GM12878 (cell line): ENCODE measurements at regions not wholly inside any gene's neighbourhood (a gene's known extent, or its start where the extent isn't known, plus 50 kb on each side); places are given as distances from the start of the nearest gene placed in this dataset.

Source experiments
- ATAC-seq: fragments of 200-7000 bp; cut with Tn5 transposase; 3 replicates; pipeline ENCODE4 v1.9.1; 2020; ENCODE audit warnings: mild to moderate bottlenecking, moderate library complexity
- BruUV-seq: library from RNA; stranded (reverse); fragments of 400-500 nt; replicated peaks from 2 replicates; lab custom pipeline; 2021; lab: Mats Ljungman, UMichigan
- CTCF ChIA-PET: fragments of 300-600 bp; sonication (Branson Sonifier 250); formaldehyde crosslinking; extraction: SDS; loops from one replicate; lab custom pipeline; 2021; ENCODE audit warnings: inconsistent platforms; lab: Yijun Ruan, JAX
- POLR2A ChIA-PET: fragments of 350-600 bp; formaldehyde crosslinking; extraction: SDS; loops from one replicate; lab custom pipeline; 2021; ENCODE audit warnings: inconsistent platforms; lab: Charles Lee
- RAD21 ChIA-PET: fragments of 300-600 bp; sonication (Branson Sonifier 250); formaldehyde crosslinking; loops from one replicate; lab custom pipeline; 2023; ENCODE audit warnings: antibody characterized with exemption; ENCODE audit not compliant: unreplicated experiment; lab: Charles Lee
- SMC1A ChIA-PET: fragments of 300-600 bp; sonication (Branson Sonifier 250); formaldehyde crosslinking; loops from one replicate; lab custom pipeline; 2023; ENCODE audit not compliant: unreplicated experiment, uncharacterized antibody; lab: Charles Lee
- DNase-seq: peaks from one replicate; pipeline ENCODE4 v3.0.0-alpha.2; 2011; ENCODE audit warnings: low read depth, low spot score
- FAIRE-seq: peaks from 3 replicates; lab custom pipeline; 2011; peaks lifted over from hg19 to GRCh38; lab: Jason Lieb, UNC
- H2AFZ ChIP-seq: 2 replicates; pipeline ENCODE4 v1.6.0; 2011; ENCODE audit warnings: low read depth, low read length, control low read depth; ENCODE audit not compliant: control insufficient read depth
- H3K27ac ChIP-seq: 2 replicates; pipeline ENCODE4 v1.5.1; 2011; ENCODE audit warnings: control low read depth; ENCODE audit not compliant: control insufficient read depth, insufficient read depth
- H3K27me3 ChIP-seq, 2 experiments: replicated peaks in 1 of 2; 2 replicates each; pipeline versions ENCODE4 v1.6.0 to v1.6.1; 2011; ENCODE audit warnings: low read length in 1 of 2; ENCODE audit not compliant: control insufficient read depth in 2 of 2, insufficient read depth in 2 of 2
- H3K36me3 ChIP-seq, 2 experiments: 2 replicates each; pipeline ENCODE4 v1.5.1; 2011; ENCODE audit warnings: low read length in 1 of 2; ENCODE audit not compliant: control insufficient read depth in 2 of 2, insufficient read depth in 2 of 2
- H3K4me1 ChIP-seq: 2 replicates; pipeline ENCODE4 v1.6.1; 2011; ENCODE audit warnings: mild to moderate bottlenecking, low read length, moderate library complexity, mixed read lengths; ENCODE audit not compliant: control insufficient read depth, insufficient read depth
- H3K4me2 ChIP-seq: 2 replicates; pipeline ENCODE4 v1.6.0; 2011; ENCODE audit warnings: control low read depth; ENCODE audit not compliant: control insufficient read depth, insufficient read depth
- H3K4me3 ChIP-seq: fragments of 200-600 bp; sonication (generic); 2 replicates; pipeline ENCODE4 v1.5.1; 2016
- H3K79me2 ChIP-seq: 2 replicates; pipeline ENCODE4 v1.6.0; 2011; ENCODE audit warnings: low read length; ENCODE audit not compliant: control insufficient read depth, insufficient read depth
- H3K9ac ChIP-seq: 2 replicates; pipeline ENCODE4 v1.8.0; 2011; ENCODE audit warnings: low read length, control low read depth, mixed read lengths; ENCODE audit not compliant: control insufficient read depth, insufficient read depth
- H3K9me3 ChIP-seq: replicated peaks from 3 replicates; pipeline ENCODE4 v1.5.1; 2011; ENCODE audit warnings: mild to moderate bottlenecking, low read length; ENCODE audit not compliant: control insufficient read depth, insufficient read depth
- H4K20me1 ChIP-seq: 2 replicates; pipeline ENCODE4 v1.6.0; 2011; ENCODE audit not compliant: control insufficient read depth, insufficient read depth
- BCL11A ChIP-seq: IDR thresholded peaks from 2 replicates; pipeline ENCODE4 v1.6.1; 2011; ENCODE audit warnings: low read depth, low read length
- BMI1 ChIP-seq: fragments of 450-650 bp; IDR thresholded peaks from 2 replicates; pipeline ENCODE4 v1.6.1; 2016; ENCODE audit warnings: mild to moderate bottlenecking, moderate library complexity, borderline replicate concordance
- FOS ChIP-seq: IDR thresholded peaks from 3 replicates; pipeline ENCODE4 v1.6.1; 2011; ENCODE audit warnings: borderline replicate concordance; ENCODE audit not compliant: insufficient read length; ENCODE audit errors: extremely low read depth
- GATAD2B ChIP-seq: fragments of 450-650 bp; conservative IDR thresholded peaks from 2 replicates; pipeline ENCODE4 v1.6.1; 2017; ENCODE audit warnings: low read depth, mild to moderate bottlenecking, moderate library complexity
- SIX5 ChIP-seq: IDR thresholded peaks from 2 replicates; pipeline ENCODE4 v1.6.1; 2011; ENCODE audit warnings: mild to moderate bottlenecking, low read depth, low read length, moderate library complexity; ENCODE audit not compliant: severe bottlenecking
- WGBS: methylation state at CpG from one replicate; pipeline ENCODE4 v1.1.6; 2016; ENCODE audit warnings: low lambda C conversion rate; ENCODE audit not compliant: insufficient replicate concordance, insufficient coverage; ENCODE audit errors: missing lambda C conversion rate; 5-methylcytosine and 5-hydroxymethylcytosine counted together
- in situ Hi-C: fragments of 300-500 bp; cut with MboI; formaldehyde crosslinking; loops from 9 replicates; pipeline ENCODE4 v1.14.3; 2018; ENCODE audit warnings: mixed read lengths
- intact Hi-C: fragments of 100-400 bp; cut with micrococcal nuclease; formaldehyde crosslinking; loops from one replicate; pipeline ENCODE4 v1.14.2; 2022; ENCODE audit not compliant: unreplicated experiment
- TF ChIP-seq, protein P1 (sequence below): IDR thresholded peaks from 2 replicates; pipeline ENCODE4 v1.6.1; 2011; ENCODE audit warnings: mild to moderate bottlenecking, low read depth, low read length, moderate library complexity; ENCODE audit not compliant: insufficient replicate concordance
- TF ChIP-seq, protein P2 (sequence below): IDR thresholded peaks from 2 replicates; pipeline ENCODE4 v1.6.1; 2011; ENCODE audit warnings: low read depth, mild to moderate bottlenecking, low read length, moderate library complexity, borderline replicate concordance; ENCODE audit errors: extremely low read depth
- TF ChIP-seq, protein P3 (sequence below): fragments of 450-650 bp; IDR thresholded peaks from 2 replicates; pipeline ENCODE4 v1.6.1; 2016; ENCODE audit warnings: mild to moderate bottlenecking, moderate library complexity, borderline replicate concordance

DNA sequence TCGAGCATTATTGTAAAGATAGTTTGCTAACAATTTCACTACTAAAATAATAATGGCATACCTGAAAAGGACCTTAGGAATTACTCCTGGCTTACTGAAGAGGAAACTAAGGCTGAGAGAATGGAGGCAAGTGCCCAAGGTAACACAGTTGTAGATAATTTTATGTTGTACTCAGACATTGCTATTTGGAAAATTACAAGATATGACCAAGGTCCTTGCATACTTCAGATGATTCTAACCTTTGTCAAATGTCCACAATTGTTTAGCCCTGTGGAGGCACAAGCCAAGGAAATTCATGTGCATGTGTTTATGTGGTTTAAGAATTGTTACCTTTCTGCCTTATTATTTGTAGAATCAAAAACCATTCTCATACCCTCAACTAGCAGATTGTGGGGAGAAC is 105.7 kb downstream of the TUSC7 start:
- Histone ChIP-seq H4K20me1 (no peaks in the 10 kb centered on the region), H3K4me3 (no peak overlapping the region), H3K27ac (no peak overlapping the region), H3K9ac (no peak overlapping the region), H3K27me3 (no peaks in the 10 kb centered on the region), H3K79me2 (no peaks in the 10 kb centered on the region), H2AFZ (no peak overlapping the region), H3K4me2 (no peak overlapping the region), H3K4me1 (no peaks in the 10 kb centered on the region), H3K36me3 (no peaks in the 10 kb centered on the region), H3K9me3 (no peaks in the 10 kb centered on the region)
- DNase-seq, result no peak
- CTCF ChIA-PET, result no interaction called here
- no peak for FAIRE-seq
- RAD21 ChIA-PET, result no interaction called here
- intact Hi-C loops, result no loop called here
- TF ChIP-seq BMI1 (no peak), FOS (no peak), SIX5 (no peak), GATAD2B (no peak), BCL11A (no peak)
- TF ChIP-seq, protein P1, sequence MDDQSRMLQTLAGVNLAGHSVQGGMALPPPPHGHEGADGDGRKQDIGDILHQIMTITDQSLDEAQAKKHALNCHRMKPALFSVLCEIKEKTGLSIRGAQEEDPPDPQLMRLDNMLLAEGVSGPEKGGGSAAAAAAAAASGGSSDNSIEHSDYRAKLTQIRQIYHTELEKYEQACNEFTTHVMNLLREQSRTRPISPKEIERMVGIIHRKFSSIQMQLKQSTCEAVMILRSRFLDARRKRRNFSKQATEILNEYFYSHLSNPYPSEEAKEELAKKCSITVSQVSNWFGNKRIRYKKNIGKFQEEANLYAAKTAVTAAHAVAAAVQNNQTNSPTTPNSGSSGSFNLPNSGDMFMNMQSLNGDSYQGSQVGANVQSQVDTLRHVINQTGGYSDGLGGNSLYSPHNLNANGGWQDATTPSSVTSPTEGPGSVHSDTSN, result no peak
- TF ChIP-seq, protein P2, sequence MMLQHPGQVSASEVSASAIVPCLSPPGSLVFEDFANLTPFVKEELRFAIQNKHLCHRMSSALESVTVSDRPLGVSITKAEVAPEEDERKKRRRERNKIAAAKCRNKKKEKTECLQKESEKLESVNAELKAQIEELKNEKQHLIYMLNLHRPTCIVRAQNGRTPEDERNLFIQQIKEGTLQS, result no peak
- TF ChIP-seq, protein P3, sequence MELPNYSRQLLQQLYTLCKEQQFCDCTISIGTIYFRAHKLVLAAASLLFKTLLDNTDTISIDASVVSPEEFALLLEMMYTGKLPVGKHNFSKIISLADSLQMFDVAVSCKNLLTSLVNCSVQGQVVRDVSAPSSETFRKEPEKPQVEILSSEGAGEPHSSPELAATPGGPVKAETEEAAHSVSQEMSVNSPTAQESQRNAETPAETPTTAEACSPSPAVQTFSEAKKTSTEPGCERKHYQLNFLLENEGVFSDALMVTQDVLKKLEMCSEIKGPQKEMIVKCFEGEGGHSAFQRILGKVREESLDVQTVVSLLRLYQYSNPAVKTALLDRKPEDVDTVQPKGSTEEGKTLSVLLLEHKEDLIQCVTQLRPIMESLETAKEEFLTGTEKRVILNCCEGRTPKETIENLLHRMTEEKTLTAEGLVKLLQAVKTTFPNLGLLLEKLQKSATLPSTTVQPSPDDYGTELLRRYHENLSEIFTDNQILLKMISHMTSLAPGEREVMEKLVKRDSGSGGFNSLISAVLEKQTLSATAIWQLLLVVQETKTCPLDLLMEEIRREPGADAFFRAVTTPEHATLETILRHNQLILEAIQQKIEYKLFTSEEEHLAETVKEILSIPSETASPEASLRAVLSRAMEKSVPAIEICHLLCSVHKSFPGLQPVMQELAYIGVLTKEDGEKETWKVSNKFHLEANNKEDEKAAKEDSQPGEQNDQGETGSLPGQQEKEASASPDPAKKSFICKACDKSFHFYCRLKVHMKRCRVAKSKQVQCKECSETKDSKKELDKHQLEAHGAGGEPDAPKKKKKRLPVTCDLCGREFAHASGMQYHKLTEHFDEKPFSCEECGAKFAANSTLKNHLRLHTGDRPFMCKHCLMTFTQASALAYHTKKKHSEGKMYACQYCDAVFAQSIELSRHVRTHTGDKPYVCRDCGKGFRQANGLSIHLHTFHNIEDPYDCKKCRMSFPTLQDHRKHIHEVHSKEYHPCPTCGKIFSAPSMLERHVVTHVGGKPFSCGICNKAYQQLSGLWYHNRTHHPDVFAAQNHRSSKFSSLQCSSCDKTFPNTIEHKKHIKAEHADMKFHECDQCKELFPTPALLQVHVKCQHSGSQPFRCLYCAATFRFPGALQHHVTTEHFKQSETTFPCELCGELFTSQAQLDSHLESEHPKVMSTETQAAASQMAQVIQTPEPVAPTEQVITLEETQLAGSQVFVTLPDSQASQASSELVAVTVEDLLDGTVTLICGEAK, result no peak
- POLR2A ChIA-PET, result no interaction called here
- SMC1A ChIA-PET, result no interaction called here
- BruUV-seq, result no TSS peak
- no peak for ATAC-seq
- WGBS, result 0% methylated on average over 1 of the region's 1 CpG
- in situ Hi-C loops, result no loop called here
